H1 (cell line): ENCODE measurements at regions not wholly inside any gene's neighbourhood (a gene's known extent, or its start where the extent isn't known, plus 50 kb on each side); places are given as distances from the start of the nearest gene placed in this dataset.

Experiments used
- CTCF ChIA-PET: fragments of 300-600 bp; sonication (Branson Sonifier 250); formaldehyde crosslinking; loops from one replicate; lab custom pipeline; 2021; ENCODE audit not compliant: partially characterized antibody; lab: Charles Lee
- POLR2A ChIA-PET: fragments of 300-600 bp; sonication (Branson Sonifier 250); formaldehyde crosslinking; loops from one replicate; lab custom pipeline; 2021; ENCODE audit warnings: inconsistent platforms; ENCODE audit not compliant: partially characterized antibody; lab: Charles Lee
- DNase-seq, 2 experiments: peaks; one replicate each; pipeline versions ENCODE4 v3.0.0 to v3.0.0-alpha.2; 2010 to 2022; ENCODE audit warnings: low spot score in 2 of 2, low read depth in 1 of 2, mixed read lengths in 1 of 2
- FAIRE-seq: peaks from 2 replicates; lab custom pipeline; 2011; peaks lifted over from hg19 to GRCh38; lab: Jason Lieb, UNC
- H2AFZ ChIP-seq: 2 replicates; pipeline ENCODE4 v1.8.1; 2012; ENCODE audit warnings: low read length, inconsistent platforms
- H2AK5ac ChIP-seq: 2 replicates; pipeline ENCODE4 v1.6.1; 2013; ENCODE audit warnings: low read depth, low read length
- H2BK120ac ChIP-seq: replicated peaks from 2 replicates; pipeline ENCODE3; 2013; ENCODE audit warnings: low read depth, low read length, inconsistent platforms
- H2BK12ac ChIP-seq: 2 replicates; pipeline ENCODE4 v1.6.1; 2013; ENCODE audit warnings: low read depth, low read length
- H2BK15ac ChIP-seq: 2 replicates; pipeline ENCODE4 v1.6.1; 2013; ENCODE audit warnings: low read length
- H2BK20ac ChIP-seq: 2 replicates; pipeline ENCODE4 v1.6.1; 2013; ENCODE audit warnings: low read length
- H2BK5ac ChIP-seq: 2 replicates; pipeline ENCODE4 v1.6.1; 2013; ENCODE audit warnings: low read depth, low read length
- H3K14ac ChIP-seq: 2 replicates; pipeline ENCODE4 v1.6.1; 2013; ENCODE audit warnings: inconsistent platforms; ENCODE audit not compliant: insufficient read length
- H3K18ac ChIP-seq: 2 replicates; pipeline ENCODE4 v1.6.1; 2013; ENCODE audit warnings: low read length; ENCODE audit errors: extremely low read depth
- H3K23ac ChIP-seq: 2 replicates; pipeline ENCODE4 v1.6.1; 2013; ENCODE audit warnings: inconsistent platforms; ENCODE audit not compliant: insufficient read length
- H3K23me2 ChIP-seq: 2 replicates; pipeline ENCODE4 v1.6.1; 2013; ENCODE audit warnings: low read depth, low read length
- H3K27ac ChIP-seq: 2 replicates; pipeline ENCODE4 v1.6.1; 2011; ENCODE audit warnings: low read depth, low read length, inconsistent platforms
- H3K27me3 ChIP-seq, 4 experiments: replicated peaks in 1 of 4; 1 replicate in 1 of 4; 2 replicates in 3 of 4; pipeline versions ENCODE4 v1.6.1 to v1.8.1; 2011 to 2013; ENCODE audit warnings: low read length in 3 of 4, mild to moderate bottlenecking in 3 of 4, inconsistent platforms in 2 of 4, mixed read lengths in 2 of 4, moderate library complexity in 1 of 4; ENCODE audit not compliant: control insufficient read depth in 3 of 4, insufficient read depth in 3 of 4; ENCODE audit errors: extremely low read depth in 1 of 4
- H3K36me3 ChIP-seq, 4 experiments: 2 replicates each; pipeline versions ENCODE4 v1.6.1 to v1.8.1; 2011 to 2013; ENCODE audit warnings: mild to moderate bottlenecking in 4 of 4, low read length in 3 of 4, moderate library complexity in 2 of 4, control low read depth in 1 of 4, inconsistent platforms in 1 of 4; ENCODE audit not compliant: insufficient read depth in 4 of 4, control insufficient read depth in 2 of 4
- H3K4ac ChIP-seq: replicated peaks from 2 replicates; pipeline ENCODE3; 2013; ENCODE audit warnings: low read length, low read depth, mixed read lengths, inconsistent platforms; ENCODE audit not compliant: insufficient read length
- H3K4me1 ChIP-seq, 4 experiments: replicated peaks in 1 of 4; 1 replicate in 1 of 4; 2 replicates in 3 of 4; pipeline versions ENCODE4 v1.6.1 to v1.8.1; 2011 to 2013; ENCODE audit warnings: low read length in 3 of 4, inconsistent platforms in 2 of 4, mixed read lengths in 1 of 4; ENCODE audit not compliant: insufficient read depth in 4 of 4, control insufficient read depth in 3 of 4
- H3K4me2 ChIP-seq, 2 experiments: 2 replicates each; pipeline versions ENCODE4 v1.6.1 to v1.8.1; 2011 to 2013; ENCODE audit warnings: low read depth in 2 of 2, low read length in 2 of 2, control low read depth in 1 of 2, inconsistent platforms in 1 of 2, mild to moderate bottlenecking in 1 of 2; ENCODE audit not compliant: insufficient read depth in 1 of 2
- H3K4me3 ChIP-seq, 4 experiments: fragments of 200-600, 300-600 bp in 1 of 4; sonication (generic), shearing (Covaris generic), sonication (Bioruptor Twin) in 1 of 4; 2 replicates each; pipeline versions ENCODE4 v1.5.1 to v1.8.1; 2011 to 2016; ENCODE audit warnings: low read length in 4 of 4, low read depth in 3 of 4, control low read depth in 2 of 4, inconsistent platforms in 2 of 4, mild to moderate bottlenecking in 2 of 4, mixed read lengths in 1 of 4, moderate library complexity in 1 of 4; ENCODE audit not compliant: insufficient read depth in 2 of 4; ENCODE audit errors: extremely low read depth in 1 of 4
- H3K56ac ChIP-seq: replicated peaks from 2 replicates; pipeline ENCODE3; 2013; ENCODE audit warnings: low read depth, mild to moderate bottlenecking, mixed read lengths, low read length, inconsistent platforms; ENCODE audit not compliant: insufficient read length
- H3K79me1 ChIP-seq: 2 replicates; pipeline ENCODE4 v1.6.1; 2013; ENCODE audit warnings: low read depth, low read length, control low read depth
- H3K79me2 ChIP-seq, 2 experiments: 2 replicates each; pipeline versions ENCODE4 v1.6.1 to v1.8.1; 2012 to 2013; ENCODE audit warnings: low read length in 2 of 2, mild to moderate bottlenecking in 2 of 2, inconsistent platforms in 1 of 2; ENCODE audit not compliant: insufficient read depth in 2 of 2, control insufficient read depth in 1 of 2
- H3K9ac ChIP-seq, 4 experiments: replicated peaks in 1 of 4; 1 replicate in 1 of 4; 2 replicates in 3 of 4; pipeline versions ENCODE4 v1.6.1 to v1.8.1; 2011 to 2013; ENCODE audit warnings: low read depth in 3 of 4, low read length in 3 of 4, control low read depth in 2 of 4, mild to moderate bottlenecking in 2 of 4, moderate library complexity in 2 of 4, inconsistent platforms in 1 of 4; ENCODE audit errors: extremely low read depth in 1 of 4
- H3K9me3 ChIP-seq, 2 experiments: 2 replicates each; pipeline versions ENCODE4 v1.6.1 to v1.8.1; 2012 to 2013; ENCODE audit warnings: mild to moderate bottlenecking in 2 of 2, moderate library complexity in 2 of 2, control low read depth in 1 of 2, inconsistent platforms in 1 of 2, low read depth in 1 of 2, low read length in 1 of 2, mixed read lengths in 1 of 2; ENCODE audit not compliant: insufficient read depth in 2 of 2
- H4K20me1 ChIP-seq, 2 experiments: replicated peaks in 1 of 2; 2 replicates each; pipeline versions ENCODE3 to v1.8.1; 2011 to 2013; ENCODE audit warnings: inconsistent platforms in 2 of 2, low read length in 2 of 2, mild to moderate bottlenecking in 1 of 2; ENCODE audit not compliant: insufficient read depth in 2 of 2, control insufficient read depth in 1 of 2
- H4K5ac ChIP-seq: 2 replicates; pipeline ENCODE4 v1.6.1; 2013; ENCODE audit warnings: low read length, low read depth, mixed read lengths, inconsistent platforms; ENCODE audit not compliant: insufficient read length
- H4K8ac ChIP-seq: 2 replicates; pipeline ENCODE4 v1.8.0; 2013; ENCODE audit warnings: mild to moderate bottlenecking, moderate library complexity, low read length, inconsistent platforms; ENCODE audit not compliant: insufficient read depth; ENCODE audit errors: extremely low read depth
- H4K91ac ChIP-seq: replicated peaks from 2 replicates; pipeline ENCODE3; 2013; ENCODE audit warnings: low read length, mixed read lengths, inconsistent platforms; ENCODE audit not compliant: insufficient read length
- BACH1 ChIP-seq: IDR thresholded peaks from 2 replicates; pipeline ENCODE4 v1.6.1; 2012; ENCODE audit warnings: low read length, improper control_type of control experiment
- CBX5 ChIP-seq: fragments of 300-800, 300-1000 bp; sonication (generic); IDR thresholded peaks from 2 replicates; pipeline ENCODE4 v1.7.1; 2016; ENCODE audit warnings: antibody characterized with exemption, low read length, low read depth
- CBX8 ChIP-seq: fragments of 300-800, 300-1000 bp; sonication (generic); IDR thresholded peaks from 2 replicates; pipeline ENCODE4 v1.7.1; 2016; ENCODE audit warnings: low read depth, low read length, borderline replicate concordance
- CTCF ChIP-seq, 3 experiments: IDR thresholded peaks; 1 replicate in 2 of 3; 2 replicates in 1 of 3; pipeline versions ENCODE4 v1.5.1 to v1.6.1; 2011; ENCODE audit warnings: low read length in 3 of 3, mild to moderate bottlenecking in 3 of 3, inconsistent platforms in 2 of 3, low read depth in 1 of 3, moderate library complexity in 1 of 3; ENCODE audit not compliant: insufficient read depth in 1 of 3; ENCODE audit errors: control extremely low read depth in 1 of 3
- EGR1 ChIP-seq: IDR thresholded peaks from 2 replicates; pipeline ENCODE4 v1.6.1; 2011; ENCODE audit warnings: low read depth, low read length, borderline replicate concordance
- EZH2 ChIP-seq: fragments of 200-600 bp; sonication (generic); IDR thresholded peaks from 2 replicates; pipeline ENCODE4 v1.7.1; 2012; ENCODE audit warnings: low read depth, mild to moderate bottlenecking, moderate library complexity, low read length, inconsistent platforms; ENCODE audit not compliant: severe bottlenecking
- GTF2F1 ChIP-seq: IDR thresholded peaks from 2 replicates; pipeline ENCODE4 v1.6.1; 2012; ENCODE audit warnings: low read depth, low read length, improper control_type of control experiment, borderline replicate concordance
- HDAC2 ChIP-seq, 2 experiments: fragments of 300-600 bp in 1 of 2; sonication (generic) in 1 of 2; IDR thresholded peaks; 2 replicates each; pipeline ENCODE4 v1.6.1; 2011 to 2012; ENCODE audit warnings: low read depth in 2 of 2, low read length in 2 of 2, mild to moderate bottlenecking in 2 of 2, moderate library complexity in 2 of 2, borderline replicate concordance in 1 of 2, inconsistent platforms in 1 of 2
- NANOG ChIP-seq: IDR thresholded peaks from 2 replicates; pipeline ENCODE4 v1.6.1; 2011; ENCODE audit warnings: low read length, low read depth, mild to moderate bottlenecking, inconsistent platforms; ENCODE audit not compliant: insufficient read depth, poor library complexity, severe bottlenecking
- RBBP5 ChIP-seq: IDR thresholded peaks from 2 replicates; pipeline ENCODE4 v1.7.1; 2012; ENCODE audit warnings: low read depth, mild to moderate bottlenecking, inconsistent platforms, low read length, moderate library complexity, borderline replicate concordance
- SIX5 ChIP-seq: IDR thresholded peaks from 2 replicates; pipeline ENCODE4 v1.6.1; 2011; ENCODE audit warnings: mild to moderate bottlenecking, low read depth, low read length
- WGBS, 2 experiments: shearing (Covaris generic) in 1 of 2; methylation state at CpG; one replicate each; pipeline versions ENCODE4 v1.1.6 to v1.1.7; 2013 to 2015; ENCODE audit warnings: low lambda C conversion rate in 2 of 2, mixed read lengths in 2 of 2, inconsistent platforms in 1 of 2, low coverage in 1 of 2, missing lambda C conversion rate in 1 of 2; ENCODE audit not compliant: insufficient replicate concordance in 2 of 2, insufficient coverage in 1 of 2, insufficient read length in 1 of 2; ENCODE audit errors: extremely low coverage in 1 of 2, missing lambda C conversion rate in 1 of 2; 5-methylcytosine and 5-hydroxymethylcytosine counted together

GRCh38 chr17:72238157-72238673, 117.4 kb downstream of the SOX9 start:
- Histone ChIP-seq H2BK5ac (no peak overlapping the region), H3K79me1 (no peaks in the 10 kb centered on the region), H3K9me3 (no peaks in the 10 kb centered on the region), H4K8ac (no peak overlapping the region), H4K91ac (no peak overlapping the region), H3K23me2 (no peaks in the 10 kb centered on the region), H4K20me1 (no peaks in the 10 kb centered on the region), H3K4ac (no peak overlapping the region), H3K79me2 (no peaks in the 10 kb centered on the region), H3K18ac (no peak overlapping the region), H3K36me3 (no peaks in the 10 kb centered on the region), H2AFZ (no peak overlapping the region), H3K56ac (no peak overlapping the region), H3K4me3 (no peak overlapping the region), H4K5ac (no peak overlapping the region), H2BK15ac (no peak overlapping the region), H3K9ac (no peak overlapping the region), H3K14ac (no peak overlapping the region), H2BK12ac (no peak overlapping the region), H3K23ac (no peak overlapping the region), H3K27me3 (peaks cover 0 to 3% (median 1%) of the 10 kb centered on the region in 4 experiments; a peak in 1 of 7 replicates), H3K27ac (no peak overlapping the region), H3K4me1 (peaks cover 2 to 17% (median 9%) of the 10 kb centered on the region in 4 experiments; a peak in 6 of 7 replicates), H2BK20ac (no peak overlapping the region), H2AK5ac (no peak overlapping the region), H2BK120ac (no peak overlapping the region), H3K4me2 (no peak overlapping the region)
- WGBS, 2 experiments: 86% methylated on average over 10 of the region's 10 CpGs; no CpG with 5 or more reads in 1 of the 2 experiments
- ChIA-PET POLR2A (interaction anchor here (0.6 kb wide), 1 partner anchor 111 kb away, joined by 3 read pairs; no protein-coding TSS in a partner anchor), CTCF (interaction anchor here (0.8 to 1.8 kb wide), 3 partner anchors 29 to 477 kb away, joined by 3 to 4 read pairs (median 4); no protein-coding TSS in a partner anchor)
- DNase-seq: no peak
- no peak for FAIRE-seq
- TF ChIP-seq HDAC2 (IDR thresholded peaks at IDR 0.05; ENCODE audit: borderline replicate concordance in 1 of 2, low read depth in 2 of 2, low read length in 2 of 2): no peak
- TF ChIP-seq CBX8: no peak
- no peak for TF ChIP-seq CTCF (IDR thresholded peaks at IDR 0.05; ENCODE audit: control extremely low read depth in 1 of 3, insufficient read depth in 1 of 3, low read depth in 1 of 3, low read length in 3 of 3)
- no peak for TF ChIP-seq NANOG
- no peak for TF ChIP-seq SIX5
- TF ChIP-seq GTF2F1: no peak
- TF ChIP-seq CBX5: no peak
- TF ChIP-seq EGR1: no peak
- TF ChIP-seq EZH2: no peak
- no peak for TF ChIP-seq RBBP5
- no peak for TF ChIP-seq BACH1
